ENCODE measurements at regions not wholly inside any gene's neighbourhood (a gene's known extent, or its start where the extent isn't known, plus 50 kb on each side); places are given as distances from the start of the nearest gene placed in this dataset.

DNA sequence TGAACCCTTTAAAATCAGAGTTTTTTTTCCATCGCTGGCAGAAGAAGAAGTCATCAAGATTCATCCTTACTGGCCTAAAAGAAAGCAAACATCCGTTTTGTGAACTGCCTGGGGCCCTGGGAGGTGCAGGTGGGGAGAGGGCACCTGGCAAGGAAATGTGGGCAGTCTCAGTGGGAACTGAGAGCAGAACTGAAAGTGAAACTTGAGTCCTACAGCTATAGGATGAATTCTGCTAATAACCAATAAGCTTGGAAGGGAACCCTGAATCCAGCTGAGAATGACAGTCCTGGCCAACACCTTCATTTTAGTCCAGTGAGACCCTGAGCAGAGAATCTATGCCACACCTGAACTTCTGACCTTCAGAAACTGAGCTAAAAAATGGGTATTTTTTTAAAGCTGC is 130.1 kb upstream of the ASCC3 start:
- TF ChIP-seq, protein P1, sequence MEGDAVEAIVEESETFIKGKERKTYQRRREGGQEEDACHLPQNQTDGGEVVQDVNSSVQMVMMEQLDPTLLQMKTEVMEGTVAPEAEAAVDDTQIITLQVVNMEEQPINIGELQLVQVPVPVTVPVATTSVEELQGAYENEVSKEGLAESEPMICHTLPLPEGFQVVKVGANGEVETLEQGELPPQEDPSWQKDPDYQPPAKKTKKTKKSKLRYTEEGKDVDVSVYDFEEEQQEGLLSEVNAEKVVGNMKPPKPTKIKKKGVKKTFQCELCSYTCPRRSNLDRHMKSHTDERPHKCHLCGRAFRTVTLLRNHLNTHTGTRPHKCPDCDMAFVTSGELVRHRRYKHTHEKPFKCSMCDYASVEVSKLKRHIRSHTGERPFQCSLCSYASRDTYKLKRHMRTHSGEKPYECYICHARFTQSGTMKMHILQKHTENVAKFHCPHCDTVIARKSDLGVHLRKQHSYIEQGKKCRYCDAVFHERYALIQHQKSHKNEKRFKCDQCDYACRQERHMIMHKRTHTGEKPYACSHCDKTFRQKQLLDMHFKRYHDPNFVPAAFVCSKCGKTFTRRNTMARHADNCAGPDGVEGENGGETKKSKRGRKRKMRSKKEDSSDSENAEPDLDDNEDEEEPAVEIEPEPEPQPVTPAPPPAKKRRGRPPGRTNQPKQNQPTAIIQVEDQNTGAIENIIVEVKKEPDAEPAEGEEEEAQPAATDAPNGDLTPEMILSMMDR (IDR thresholded peaks at IDR 0.05 in 4 of 5, conservative IDR thresholded peaks at IDR 0.05 in 1 of 5): no peak
- TF ChIP-seq POLR2A (IDR thresholded peaks at IDR 0.05): no peak

All from gastrocnemius medialis (tissue), 4 donors.